ENCODE measurements at regions not wholly inside any gene's neighbourhood (a gene's known extent, or its start where the extent isn't known, plus 50 kb on each side); places are given as distances from the start of the nearest gene placed in this dataset.

DNA sequence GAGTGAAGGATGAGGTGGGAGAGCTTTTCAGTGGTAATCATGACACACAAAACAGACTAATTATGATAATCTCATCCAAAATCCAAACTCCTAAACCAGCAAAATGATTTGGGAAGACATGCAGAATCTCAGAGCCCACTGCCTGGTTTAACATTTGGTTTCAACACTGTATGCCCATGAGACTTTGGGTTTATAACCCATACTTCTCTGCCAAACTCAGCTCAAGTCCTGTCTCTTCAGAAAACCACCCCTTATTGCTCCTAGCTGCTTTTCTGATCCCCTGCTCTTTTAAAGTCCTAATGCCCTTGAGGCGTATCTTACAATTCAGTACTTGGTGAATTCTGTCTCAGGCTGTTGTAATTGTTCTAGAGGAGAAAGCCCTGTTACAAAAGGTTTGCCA lies 593.0 kb upstream of the ID2 start:
- in situ Hi-C loops (cut with HindIII; ENCODE audit: low sequenced_read_pairs), result no loop called here

DNA sequence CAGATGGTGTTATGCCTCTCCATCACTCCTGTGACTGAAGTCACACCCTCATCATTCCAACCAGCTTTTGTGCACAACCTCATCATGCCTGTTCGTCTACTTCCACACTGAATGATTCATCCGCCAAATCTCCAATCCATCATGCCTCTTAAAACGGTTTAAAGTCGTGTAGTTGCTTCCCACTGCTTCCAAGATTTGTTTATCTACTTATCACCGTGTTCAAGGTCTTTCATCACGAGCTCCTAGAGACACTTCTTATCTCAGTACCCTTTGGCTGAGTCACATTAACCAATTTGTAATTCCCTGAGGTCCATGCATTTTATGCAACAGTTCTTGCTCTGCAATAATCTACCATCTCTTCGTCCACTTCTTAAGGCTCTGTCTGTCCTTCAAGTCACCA lies 592.3 kb upstream of the ID2 start:
- in situ Hi-C loops (cut with HindIII; ENCODE audit: low sequenced_read_pairs), result no loop called here

DNA sequence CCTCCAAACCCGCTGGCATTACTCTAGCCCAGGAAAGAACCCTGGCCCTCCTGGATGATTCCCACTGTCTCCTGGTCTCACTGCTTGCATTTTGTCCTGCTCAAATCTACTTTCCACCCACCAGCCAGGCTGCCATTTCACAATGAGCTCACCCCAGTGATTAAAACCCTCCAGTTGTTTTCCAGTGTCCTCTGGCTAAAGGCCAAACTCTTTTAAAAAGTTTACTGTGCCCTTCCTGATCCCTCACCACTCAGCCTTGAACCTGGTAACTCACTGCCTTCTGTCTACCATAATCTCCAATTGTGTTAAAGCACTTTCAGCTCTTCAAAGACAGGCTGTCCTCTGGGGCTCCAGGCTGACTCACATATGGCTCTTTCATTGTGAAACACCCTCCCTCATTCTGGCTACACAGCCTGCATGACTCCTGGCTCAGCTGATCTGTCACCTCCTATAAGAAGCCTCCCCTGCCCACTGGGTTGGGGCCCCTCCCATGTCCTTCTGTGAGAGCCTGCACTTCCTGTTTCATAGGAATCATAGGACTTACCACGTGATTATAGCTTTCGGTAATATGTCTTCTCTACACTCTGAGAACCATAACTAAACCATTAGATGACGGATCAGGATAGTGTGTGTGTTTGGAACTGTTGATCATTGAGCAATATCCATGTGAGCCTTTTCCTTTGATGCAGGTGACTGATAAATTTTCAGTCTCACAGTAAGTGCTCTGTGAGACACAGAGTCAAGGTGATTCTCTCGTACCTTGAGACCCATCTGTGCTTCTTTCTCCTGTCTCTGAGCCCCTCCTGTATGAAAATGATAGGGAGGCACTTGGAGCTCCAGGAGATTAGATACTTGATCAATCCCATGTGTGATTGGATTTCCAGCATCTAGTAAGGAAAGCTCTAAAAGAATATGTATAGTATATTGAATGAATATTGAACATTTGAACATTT lies 590.8 kb upstream of the ID2 start:
- in situ Hi-C loops (cut with HindIII; ENCODE audit: low sequenced_read_pairs), result no loop called here

DNA sequence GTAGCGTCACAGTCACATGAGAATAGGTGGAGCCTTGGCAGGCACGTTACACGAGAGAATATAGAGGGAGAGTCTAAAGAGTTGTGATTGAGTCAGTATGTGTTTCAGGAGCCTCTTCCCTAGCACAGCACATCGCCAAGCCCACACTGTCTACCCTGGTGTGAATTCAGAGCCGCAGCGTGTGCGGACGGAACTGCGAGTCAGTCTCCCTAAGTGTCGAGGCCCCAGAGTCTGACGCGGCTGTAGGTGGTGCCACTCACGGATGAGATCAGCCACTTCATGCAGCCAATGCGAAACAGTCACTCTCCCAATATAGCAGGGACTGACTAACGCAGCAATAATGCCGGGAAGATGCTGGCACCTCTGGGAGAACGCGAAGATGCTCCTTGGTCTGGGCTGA lies 587.3 kb upstream of the ID2 start:
- in situ Hi-C loops (cut with HindIII; ENCODE audit: low sequenced_read_pairs), result no loop called here

DNA sequence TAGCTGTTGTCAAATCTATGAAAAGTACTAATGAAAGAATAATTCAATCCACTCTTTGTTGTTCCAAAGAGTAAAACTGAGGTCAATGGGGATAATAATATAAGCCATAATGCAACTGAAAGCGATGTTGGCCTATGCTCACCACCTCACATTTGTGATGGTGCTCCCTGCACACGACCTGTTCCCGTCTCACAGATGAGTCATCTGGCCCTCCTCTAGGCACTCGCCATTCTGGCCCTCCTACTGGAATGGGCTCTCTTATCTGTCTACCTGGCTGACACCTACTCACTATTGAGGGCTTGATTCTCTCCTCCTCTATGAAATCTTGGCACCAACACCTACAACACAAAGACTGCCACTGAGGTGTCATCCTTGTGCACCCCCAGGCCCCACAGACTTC lies 585.9 kb upstream of the ID2 start:
- in situ Hi-C loops (cut with HindIII; ENCODE audit: low sequenced_read_pairs), result no loop called here

DNA sequence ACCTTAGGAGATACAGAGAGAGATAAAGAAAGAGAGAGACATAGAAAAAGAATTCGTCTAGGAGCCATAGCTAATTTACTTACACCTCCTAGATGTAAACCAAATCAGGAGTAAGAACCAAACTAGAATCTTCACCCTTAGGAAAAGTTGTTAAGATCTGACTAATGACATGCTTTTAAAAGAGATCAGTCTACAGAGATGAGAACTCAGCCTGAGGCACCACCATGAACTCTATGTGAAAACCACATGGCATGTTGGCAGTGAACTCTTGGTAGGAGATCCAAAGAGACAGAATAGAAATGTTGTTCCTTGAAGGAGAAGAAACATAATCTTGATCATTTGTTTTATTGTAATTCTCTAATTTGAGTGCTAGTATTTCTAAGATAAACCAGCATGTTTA lies 585.4 kb upstream of the ID2 start:
- in situ Hi-C loops (cut with HindIII; ENCODE audit: low sequenced_read_pairs), result no loop called here

DNA sequence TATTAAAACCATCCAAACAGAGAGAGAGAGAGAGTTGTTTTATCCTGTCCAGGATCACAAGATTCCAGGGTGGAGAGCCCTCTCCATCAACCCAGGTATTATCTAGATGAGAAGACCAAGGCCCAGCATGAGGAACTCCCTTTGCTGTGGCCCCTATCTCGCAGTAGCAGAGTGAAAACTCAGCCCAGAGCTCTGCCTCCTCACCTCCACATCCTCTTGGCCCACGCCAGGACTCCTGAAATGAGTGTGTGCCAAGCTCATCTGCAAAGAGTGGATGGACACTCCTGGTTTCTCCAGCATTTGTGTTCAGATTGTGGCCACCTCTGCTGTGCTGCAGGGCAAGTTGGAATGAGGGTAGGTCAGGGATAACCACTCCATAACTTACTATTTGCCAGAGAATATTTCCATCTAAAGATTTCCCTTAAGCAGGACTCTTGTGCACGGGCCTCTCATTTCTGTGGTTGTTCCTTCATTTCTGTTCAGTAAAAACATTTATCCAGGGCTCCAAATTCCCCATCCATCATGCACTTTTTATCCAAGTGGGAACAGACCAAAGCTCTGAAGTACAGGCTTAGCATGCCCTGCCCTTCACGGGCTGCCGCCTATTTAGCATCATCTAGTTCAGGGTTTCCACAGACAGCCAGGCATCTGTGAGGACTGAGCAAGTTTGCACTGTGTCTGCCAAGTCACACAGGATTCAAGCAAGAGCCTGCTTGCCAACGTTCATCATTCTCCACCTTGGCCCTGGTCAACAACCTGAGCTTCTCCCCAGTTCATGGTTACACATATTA lies 583.2 kb upstream of the ID2 start:
- in situ Hi-C loops (cut with HindIII; ENCODE audit: low sequenced_read_pairs), result no loop called here

DNA sequence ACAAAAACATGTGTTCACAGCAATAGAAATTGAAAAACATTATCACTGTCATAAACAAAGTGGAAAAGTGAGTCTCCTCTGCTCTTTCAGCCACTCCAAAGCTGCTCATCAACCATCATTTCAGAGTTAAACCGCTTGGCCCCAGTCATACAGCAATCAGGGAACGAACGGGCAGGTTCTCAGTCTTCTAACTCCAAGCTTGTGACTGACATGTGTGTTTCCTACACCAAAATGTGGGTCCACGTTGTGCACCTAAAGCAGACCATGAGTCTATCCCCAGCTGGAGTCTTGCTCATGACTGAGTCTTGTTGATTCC lies 582.6 kb upstream of the ID2 start:
- in situ Hi-C loops (cut with HindIII; ENCODE audit: low sequenced_read_pairs), result no loop called here

DNA sequence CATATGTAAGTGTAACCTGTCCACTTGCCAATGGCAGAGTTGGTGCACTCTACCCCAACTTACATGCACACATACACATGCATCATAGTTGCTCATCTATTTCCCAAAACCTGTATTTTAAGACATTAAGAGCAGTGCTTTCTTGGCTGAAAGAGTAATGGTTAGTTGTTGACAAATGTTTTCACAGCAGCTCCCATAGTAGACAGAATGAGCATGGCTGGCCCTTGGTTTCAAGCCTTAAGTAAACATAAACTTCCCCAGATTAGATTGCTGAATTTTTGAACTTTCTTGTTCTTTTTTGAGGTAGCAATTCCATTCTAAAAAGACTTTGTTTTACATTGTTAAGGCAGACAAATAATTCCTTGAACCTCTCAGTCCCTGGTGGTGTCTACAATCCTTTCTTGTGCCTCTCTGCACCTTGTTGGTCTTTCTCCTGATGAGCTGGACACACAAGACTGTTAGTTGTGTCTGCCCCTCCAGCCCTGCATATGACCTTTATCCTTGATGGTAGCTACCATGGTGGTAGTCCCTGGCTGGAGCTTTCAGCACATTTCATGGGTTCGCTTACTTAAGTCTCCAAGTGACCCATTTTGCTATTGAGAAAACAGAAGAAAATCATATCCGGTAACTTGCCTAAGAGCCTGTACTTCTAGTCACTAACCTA lies 580.1 kb upstream of the ID2 start:
- in situ Hi-C loops (cut with HindIII; ENCODE audit: low sequenced_read_pairs), result no loop called here

DNA sequence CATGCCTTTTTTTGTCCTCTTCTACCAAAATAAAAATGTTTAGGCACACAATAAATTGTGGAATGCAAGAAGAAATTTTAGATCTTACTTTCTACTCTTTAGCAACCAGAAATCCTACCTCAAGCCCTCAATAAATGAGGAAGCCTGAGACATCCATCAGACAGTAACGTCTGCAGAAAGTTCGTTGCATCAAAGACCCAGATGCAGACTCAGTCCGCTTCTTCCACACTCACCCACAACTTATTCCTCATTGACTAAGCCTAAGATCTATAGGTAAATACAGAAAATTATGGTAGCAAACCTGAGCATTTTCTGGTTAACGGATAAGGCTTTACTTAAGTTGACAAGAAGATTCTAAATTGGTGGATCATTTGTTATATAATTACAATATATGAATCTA lies 579.4 kb upstream of the ID2 start:
- in situ Hi-C loops (cut with HindIII; ENCODE audit: low sequenced_read_pairs), result no loop called here

DNA sequence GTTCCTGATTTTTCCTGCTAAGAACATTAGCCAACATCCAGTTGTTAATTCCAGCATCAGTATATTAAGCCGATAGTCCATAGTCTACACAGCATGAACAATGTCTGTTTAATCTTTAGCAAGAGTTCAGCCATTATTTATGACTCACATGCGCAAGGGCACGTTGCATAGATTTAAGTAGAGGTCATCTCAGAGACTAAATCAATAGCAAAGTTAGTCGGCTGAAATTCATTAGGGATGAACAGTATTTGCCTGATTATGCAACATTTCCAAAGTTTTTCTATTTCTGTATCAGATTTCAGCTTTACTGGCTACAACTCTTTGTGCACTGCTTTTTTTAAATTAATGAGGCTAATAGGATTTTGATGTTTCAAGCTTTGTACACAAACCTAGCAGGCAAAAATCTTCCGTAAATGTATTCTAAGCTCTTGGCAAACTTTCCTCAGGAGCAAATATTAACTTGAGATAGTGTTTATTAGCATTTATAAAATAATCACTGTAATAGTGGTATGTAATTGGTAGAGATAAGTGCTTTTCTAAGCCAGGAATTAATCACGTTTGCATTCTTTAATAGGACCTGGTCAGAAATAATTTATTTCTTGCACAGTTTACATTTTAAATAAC lies 578.7 kb upstream of the ID2 start:
- in situ Hi-C loops (cut with HindIII; ENCODE audit: low sequenced_read_pairs), result no loop called here

DNA sequence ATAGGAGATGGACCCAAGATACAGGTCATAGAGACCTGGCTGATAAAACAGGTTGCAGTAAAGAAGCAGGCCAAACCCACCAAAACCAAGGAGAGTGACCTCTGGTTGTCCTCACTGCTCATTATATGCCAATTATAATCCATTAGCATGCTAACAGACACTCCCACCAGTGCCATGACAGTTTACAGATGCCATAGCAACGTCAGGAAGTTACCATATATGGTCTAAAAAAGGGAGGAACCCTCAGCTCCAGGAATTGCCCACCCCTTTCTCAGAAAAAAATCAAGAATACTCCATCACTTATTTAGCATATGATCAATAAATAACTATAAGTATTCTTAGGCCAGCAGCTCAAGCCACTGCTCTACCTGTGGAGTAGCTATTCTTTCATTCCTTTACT lies 574.7 kb upstream of the ID2 start:
- in situ Hi-C loops (cut with HindIII; ENCODE audit: low sequenced_read_pairs), result no loop called here

DNA sequence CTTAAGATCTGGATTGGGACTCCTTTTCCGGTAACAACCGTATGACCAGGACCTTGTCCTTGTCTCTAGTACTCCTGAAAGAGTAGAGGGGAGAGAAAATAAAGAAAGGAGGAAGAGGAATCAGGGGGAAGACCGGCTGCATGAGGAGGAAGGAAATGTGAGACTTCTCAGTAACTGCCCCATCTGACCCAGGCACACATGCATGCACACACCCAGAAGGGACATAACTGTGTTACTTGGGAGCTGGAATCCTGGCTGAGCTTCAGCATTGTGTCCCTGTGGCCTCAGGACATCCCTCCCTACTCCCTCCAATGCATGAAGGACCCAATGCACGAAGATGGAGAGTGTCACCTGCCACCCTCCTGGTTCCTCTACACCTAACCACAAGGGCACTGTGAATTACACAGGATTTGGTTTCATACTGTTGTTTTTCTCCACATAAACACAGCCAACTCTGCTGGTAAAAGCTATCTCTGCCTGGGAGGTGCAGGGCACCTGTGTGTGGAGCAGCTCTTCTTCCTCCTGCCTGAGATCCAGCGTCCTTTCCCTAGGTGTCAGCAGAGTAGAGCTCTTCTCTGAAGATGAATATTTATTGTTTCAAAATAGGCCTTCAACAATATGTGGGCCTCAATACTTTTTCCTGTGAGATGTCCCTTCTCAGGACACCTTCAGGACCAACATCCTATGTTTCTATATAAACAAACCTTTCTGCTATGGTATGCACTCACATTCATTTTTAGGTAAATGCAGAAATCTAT lies 574.1 kb upstream of the ID2 start:
- in situ Hi-C loops (cut with HindIII; ENCODE audit: low sequenced_read_pairs), result no loop called here

DNA sequence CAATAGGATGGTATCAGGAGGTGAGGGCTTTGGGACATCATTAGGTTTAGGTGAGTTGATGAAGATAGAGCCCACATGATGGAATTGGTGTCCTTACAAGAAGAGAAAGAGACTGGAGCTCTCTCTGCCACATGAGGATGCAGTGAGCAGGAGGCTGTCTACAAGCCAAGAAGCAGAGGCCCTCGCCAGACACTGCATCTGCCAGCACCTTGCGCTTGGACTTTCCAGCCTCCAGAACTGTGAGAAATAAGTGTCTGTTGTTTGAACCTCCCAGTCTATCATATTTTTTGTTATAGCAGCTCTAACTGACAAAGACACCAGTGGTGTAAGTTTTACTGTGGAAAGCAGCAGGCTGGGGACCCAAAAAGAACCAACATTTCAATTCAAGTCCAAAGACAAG lies 571.1 kb upstream of the ID2 start:
- in situ Hi-C loops (cut with HindIII; ENCODE audit: low sequenced_read_pairs), result no loop called here

DNA sequence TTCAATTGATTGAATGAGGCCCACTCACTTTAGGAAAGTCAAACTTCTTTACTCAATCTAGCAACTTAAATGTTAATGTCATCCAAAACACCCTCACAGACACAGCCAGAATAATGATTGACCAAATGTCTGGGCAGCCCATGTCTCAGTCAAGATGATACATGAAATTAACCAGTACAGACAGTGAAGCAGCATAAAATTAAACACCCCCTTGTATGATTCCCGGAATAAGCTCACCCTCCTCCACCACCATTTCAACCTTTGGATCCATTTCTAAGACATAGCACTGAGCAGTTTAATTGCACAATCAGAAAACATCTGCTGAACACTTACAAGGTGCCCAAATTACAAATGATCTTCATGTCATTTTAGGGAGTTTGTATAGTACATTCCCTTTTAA lies 570.7 kb upstream of the ID2 start:
- in situ Hi-C loops (cut with HindIII; ENCODE audit: low sequenced_read_pairs), result no loop called here

DNA sequence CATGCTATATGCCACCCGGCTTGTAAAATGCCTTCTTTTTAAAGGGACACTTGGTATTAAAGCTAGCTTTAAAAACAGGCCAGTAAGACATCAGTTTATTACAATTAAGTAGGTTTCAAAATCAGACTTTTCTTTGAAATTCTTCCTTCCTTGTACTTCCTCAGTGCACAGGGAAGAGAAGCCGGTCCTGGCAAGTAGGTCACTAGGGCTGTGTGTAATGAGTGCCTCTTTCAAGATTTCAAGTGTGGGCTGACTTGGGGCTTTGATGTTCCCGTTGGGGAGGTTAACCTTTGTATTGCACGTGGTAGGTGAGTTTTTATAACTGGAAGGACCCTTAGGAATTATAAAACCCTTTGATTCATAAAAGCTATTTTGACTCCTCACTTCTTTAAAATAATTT lies 566.4 kb upstream of the ID2 start:
- in situ Hi-C loops (cut with HindIII; ENCODE audit: low sequenced_read_pairs), result no loop called here

DNA sequence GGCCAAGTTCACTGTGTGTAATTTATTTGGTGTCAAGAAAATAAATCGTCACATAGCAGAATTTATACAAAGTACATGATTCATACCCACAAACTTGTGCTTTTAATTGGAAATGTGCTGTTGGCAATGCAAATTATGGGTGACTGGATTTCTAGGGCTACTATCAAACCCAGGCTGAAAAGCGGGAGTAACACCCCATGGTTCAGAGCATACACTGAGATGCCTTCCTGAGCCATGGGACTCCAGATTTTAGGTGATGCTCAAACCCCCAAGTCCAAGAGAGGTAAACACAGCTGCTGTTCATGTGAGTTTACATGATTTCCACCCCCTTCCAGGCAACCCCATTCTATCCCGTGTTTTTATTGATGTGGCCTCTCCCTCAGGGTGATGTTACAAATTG lies 565.9 kb upstream of the ID2 start:
- in situ Hi-C loops (cut with HindIII; ENCODE audit: low sequenced_read_pairs), result no loop called here

DNA sequence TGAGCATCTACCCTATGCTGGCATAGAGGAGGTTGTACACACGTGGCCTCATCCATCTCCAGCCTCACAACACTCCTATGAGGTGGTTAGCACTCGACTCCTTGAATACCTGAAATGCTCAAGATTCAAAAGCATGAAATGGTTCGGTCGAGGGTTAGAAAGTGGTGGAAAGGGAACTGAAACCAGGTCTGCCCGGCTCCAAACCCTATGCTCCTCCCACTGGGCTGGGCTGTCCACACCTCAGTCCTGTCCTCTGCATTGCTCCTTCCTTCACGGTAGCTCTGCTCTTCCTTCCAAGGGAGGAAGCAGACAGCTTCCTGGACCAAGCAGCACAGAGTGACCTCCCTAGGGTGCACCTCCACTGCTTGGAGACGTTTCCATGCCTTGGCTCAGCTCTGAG lies 565.2 kb upstream of the ID2 start:
- in situ Hi-C loops (cut with HindIII; ENCODE audit: low sequenced_read_pairs), result no loop called here

DNA sequence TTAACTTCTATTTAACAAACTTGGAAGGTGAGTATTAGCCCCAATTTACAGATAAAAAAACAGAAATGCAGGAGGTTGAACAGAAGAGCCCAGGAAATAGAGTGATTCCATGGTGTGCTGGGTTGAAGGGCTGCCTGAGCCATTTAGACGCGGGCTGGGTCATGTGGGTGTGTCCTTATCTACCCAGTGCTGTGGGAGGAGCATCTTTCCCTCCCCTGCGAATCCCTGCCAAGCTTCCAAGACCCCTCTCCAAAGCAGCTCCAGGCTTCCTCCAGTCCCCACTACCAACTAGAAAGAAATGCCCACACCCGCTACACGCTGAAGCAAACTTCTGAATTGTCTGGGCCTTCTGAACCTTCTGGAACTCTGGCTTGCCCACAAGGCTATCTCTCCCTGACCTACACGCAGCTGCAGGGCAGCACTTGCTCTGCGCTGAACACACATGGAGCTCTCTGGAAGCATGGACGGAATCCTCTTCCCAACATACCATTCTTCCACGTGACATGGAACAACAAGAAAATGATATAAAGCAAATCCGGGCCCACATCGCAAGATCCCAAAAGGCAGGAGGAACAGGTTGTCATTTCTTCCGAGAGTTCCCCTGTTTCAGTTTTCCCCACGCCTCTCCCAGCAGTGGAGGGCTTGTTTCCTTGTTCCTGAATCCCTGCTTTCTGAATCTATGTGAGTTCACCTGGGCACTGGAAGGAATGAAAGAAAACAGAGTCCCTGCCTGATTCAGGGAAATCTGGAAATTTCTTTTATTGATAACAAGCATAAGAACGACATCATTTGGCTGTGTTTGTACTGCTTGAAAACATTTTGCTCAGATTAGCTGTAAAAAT lies 562.7 kb upstream of the ID2 start:
- in situ Hi-C loops (cut with HindIII; ENCODE audit: low sequenced_read_pairs), result no loop called here
